ENCODE measurements at regions not wholly inside any gene's neighbourhood (a gene's known extent, or its start where the extent isn't known, plus 50 kb on each side); places are given as distances from the start of the nearest gene placed in this dataset.

DNA sequence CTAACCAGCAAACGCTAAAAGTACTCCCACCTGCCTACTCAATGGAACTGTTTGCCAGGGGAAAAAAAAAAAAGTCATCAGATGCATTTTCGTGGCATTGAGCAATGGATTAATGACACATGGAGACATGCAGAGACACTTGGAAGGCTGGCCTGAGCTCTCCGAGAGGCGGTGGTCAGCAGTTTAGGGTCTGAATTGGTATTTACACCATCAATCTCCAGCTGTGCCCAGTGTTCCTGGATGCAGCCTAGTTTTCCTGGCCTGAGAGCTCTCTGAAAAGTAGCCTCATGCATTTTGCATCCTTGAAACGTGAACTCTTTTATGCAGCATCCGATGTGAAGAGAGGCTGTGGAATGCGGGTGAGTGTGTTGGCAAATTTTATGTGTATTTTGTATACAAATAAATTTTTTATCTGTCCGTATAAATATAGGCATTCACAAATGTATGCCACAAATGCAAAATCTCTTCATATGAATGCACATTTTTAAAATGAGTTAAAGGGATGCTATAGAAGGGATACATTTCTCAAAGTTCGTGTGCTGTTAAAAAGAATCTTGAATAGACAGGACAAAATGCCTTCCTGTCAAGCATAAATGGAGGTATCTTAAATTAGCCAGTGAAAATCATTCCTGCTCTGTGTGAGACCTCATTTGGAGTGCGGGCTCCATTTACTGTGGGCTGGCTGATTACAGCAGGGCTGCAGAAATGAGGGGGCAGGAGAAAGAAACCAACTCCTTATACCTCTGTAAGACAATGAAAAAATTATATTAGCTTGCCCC is 137.7 kb upstream of the PFKP start:
- TF ChIP-seq, protein P1, sequence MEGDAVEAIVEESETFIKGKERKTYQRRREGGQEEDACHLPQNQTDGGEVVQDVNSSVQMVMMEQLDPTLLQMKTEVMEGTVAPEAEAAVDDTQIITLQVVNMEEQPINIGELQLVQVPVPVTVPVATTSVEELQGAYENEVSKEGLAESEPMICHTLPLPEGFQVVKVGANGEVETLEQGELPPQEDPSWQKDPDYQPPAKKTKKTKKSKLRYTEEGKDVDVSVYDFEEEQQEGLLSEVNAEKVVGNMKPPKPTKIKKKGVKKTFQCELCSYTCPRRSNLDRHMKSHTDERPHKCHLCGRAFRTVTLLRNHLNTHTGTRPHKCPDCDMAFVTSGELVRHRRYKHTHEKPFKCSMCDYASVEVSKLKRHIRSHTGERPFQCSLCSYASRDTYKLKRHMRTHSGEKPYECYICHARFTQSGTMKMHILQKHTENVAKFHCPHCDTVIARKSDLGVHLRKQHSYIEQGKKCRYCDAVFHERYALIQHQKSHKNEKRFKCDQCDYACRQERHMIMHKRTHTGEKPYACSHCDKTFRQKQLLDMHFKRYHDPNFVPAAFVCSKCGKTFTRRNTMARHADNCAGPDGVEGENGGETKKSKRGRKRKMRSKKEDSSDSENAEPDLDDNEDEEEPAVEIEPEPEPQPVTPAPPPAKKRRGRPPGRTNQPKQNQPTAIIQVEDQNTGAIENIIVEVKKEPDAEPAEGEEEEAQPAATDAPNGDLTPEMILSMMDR (IDR thresholded peaks at IDR 0.05): no peak
- Mint-ChIP-seq H3K27ac (ENCODE audit: unreplicated experiment) (no peak overlapping the region), H3K4me3 (ENCODE audit: unreplicated experiment) (no peak overlapping the region)

DNA sequence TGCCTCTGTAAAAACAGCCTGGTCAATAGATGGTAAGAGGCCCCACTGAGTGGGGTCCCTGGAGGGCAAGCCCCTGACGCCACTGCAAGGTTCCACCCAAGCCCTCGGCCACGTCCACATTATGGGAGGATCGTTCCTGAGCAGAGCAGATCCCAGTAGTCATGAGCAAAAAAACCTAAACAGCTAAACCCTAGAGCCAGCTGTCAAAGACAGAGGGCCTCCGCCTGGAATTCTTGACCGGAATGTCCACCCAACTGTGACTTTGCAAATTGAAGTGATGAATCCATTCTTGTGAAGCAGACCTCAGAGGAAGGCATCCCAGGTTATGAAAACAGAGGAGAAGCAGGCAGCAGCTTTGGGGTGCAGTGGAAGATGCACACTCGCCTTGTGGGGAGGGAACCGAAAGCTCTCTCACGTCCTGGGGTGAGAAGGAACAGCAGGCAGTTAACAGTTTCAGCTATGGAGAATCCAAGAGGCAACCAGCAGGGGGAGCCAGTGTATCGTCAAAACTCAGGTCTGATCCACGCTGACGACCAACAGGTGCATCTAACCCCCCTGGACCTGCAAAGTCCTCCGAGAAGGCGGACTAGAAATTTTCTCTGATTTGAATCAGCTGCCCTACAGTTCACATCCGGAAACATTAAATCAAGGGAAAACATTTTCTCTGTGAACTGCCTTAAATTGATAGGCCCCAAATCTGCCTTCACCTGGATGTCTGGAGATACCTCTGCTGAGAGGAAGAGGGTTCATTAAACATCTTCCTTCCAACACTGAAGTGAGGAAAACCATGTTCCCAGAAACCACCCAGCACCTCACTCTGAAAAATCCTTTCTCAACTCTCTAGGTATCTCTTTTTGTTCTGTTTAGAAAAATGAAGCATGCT is 139.1 kb upstream of the PFKP start:
- no peak overlapping the region for H3K27ac Mint-ChIP-seq (ENCODE audit: unreplicated experiment)
- H3K4me3 Mint-ChIP-seq (ENCODE audit: unreplicated experiment): no peak overlapping the region
- no peak for DNase-seq (ENCODE audit: extremely low spot score, unreplicated experiment)
- peaks cover 2% of the 10 kb centered on the region for H3K27me3 Mint-ChIP-seq (ENCODE audit: unreplicated experiment)
- H3K36me3 Mint-ChIP-seq (ENCODE audit: unreplicated experiment): no peaks in the 10 kb centered on the region
- H3K9me3 Mint-ChIP-seq (ENCODE audit: unreplicated experiment): no peaks in the 10 kb centered on the region
- TF ChIP-seq, protein P1 (IDR thresholded peaks at IDR 0.05): peak; percentile 82
- H3K4me1 Mint-ChIP-seq (ENCODE audit: unreplicated experiment): peaks cover 22% of the 10 kb centered on the region

More for the DNA sequence above, 137.7 kb upstream of the PFKP start:
- Mint-ChIP-seq H3K27me3 (ENCODE audit: unreplicated experiment) (peaks cover 2% of the 10 kb centered on the region), H3K4me1 (ENCODE audit: unreplicated experiment) (peaks cover 30% of the 10 kb centered on the region), H3K9me3 (ENCODE audit: unreplicated experiment) (no peaks in the 10 kb centered on the region), H3K36me3 (ENCODE audit: unreplicated experiment) (no peaks in the 10 kb centered on the region)
- DNase-seq (ENCODE audit: extremely low spot score, unreplicated experiment): no peak

DNA sequence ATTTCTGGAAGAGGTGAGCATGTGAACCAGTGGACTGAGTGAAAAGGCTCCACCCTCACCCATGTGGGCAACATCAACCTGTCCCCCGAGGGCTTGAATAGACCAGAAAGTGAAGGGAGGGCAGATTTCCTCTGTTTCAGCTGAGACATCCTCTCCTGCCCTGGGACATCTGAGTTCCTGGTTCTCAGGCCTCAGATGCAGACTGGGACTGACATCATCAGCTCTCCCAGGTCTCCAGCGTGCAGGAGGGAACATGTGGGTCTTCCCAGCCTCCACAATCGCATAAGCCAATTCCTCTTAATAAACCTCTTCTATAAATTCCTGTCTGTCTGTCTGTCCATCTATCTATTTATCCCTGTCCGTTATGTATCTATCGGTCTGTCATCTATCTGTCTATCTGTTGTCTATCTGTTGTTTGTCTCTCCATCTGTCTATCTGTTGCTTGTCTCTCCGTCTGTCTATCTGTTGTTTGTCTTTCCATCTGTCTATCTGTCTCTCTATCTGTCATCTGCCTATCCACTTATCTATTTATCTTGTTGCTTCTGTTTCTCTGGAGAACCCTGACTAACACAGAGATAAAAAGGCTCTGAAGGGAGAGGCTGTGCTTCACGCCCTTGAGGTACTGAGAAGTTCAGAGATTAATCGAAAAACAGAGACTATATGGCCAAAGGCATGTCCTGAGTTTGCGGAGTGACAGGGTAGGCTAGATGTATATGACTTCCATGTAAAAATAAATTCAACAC is 140.3 kb upstream of the PFKP start:
- no peaks in the 10 kb centered on the region for H3K9me3 Mint-ChIP-seq (ENCODE audit: unreplicated experiment)
- DNase-seq (ENCODE audit: extremely low spot score, unreplicated experiment): no peak
- H3K4me1 Mint-ChIP-seq (ENCODE audit: unreplicated experiment): peaks cover 25% of the 10 kb centered on the region
- no peak overlapping the region for H3K27ac Mint-ChIP-seq (ENCODE audit: unreplicated experiment)
- H3K4me3 Mint-ChIP-seq (ENCODE audit: unreplicated experiment): no peak overlapping the region
- no peaks in the 10 kb centered on the region for H3K36me3 Mint-ChIP-seq (ENCODE audit: unreplicated experiment)
- peaks cover 2% of the 10 kb centered on the region for H3K27me3 Mint-ChIP-seq (ENCODE audit: unreplicated experiment)
- TF ChIP-seq, protein P1 (IDR thresholded peaks at IDR 0.05): no peak

DNA sequence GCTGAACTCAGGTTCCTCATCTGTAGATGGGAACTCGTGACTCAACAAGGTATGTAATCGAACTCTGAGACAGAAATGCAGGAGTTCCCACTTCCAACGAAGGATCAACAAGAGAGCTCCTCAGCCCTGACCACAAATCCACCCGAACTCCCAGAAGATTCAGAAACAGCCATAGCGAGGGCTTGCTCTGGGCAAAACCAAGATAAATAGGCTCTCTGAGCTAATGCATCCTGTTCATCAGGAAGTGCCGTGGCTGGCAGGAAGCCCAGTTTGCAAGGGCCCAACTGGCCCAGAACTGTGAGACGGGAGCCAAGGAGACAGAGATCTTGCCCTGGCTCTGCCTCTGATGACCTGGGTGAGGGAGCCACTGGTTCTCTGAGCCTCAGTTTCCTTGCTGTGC is 141.7 kb upstream of the PFKP start:
- H3K4me1 Mint-ChIP-seq (ENCODE audit: unreplicated experiment): peaks cover 31% of the 10 kb centered on the region
- peak overlapping the region; percentile 35 for H3K27ac Mint-ChIP-seq (ENCODE audit: unreplicated experiment)
- H3K36me3 Mint-ChIP-seq (ENCODE audit: unreplicated experiment): no peaks in the 10 kb centered on the region
- H3K9me3 Mint-ChIP-seq (ENCODE audit: unreplicated experiment): no peaks in the 10 kb centered on the region
- TF ChIP-seq, protein P1 (IDR thresholded peaks at IDR 0.05): no peak
- DNase-seq (ENCODE audit: extremely low spot score, unreplicated experiment): no peak
- peaks cover 2% of the 10 kb centered on the region for H3K27me3 Mint-ChIP-seq (ENCODE audit: unreplicated experiment)
- no peak overlapping the region for H3K4me3 Mint-ChIP-seq (ENCODE audit: unreplicated experiment)
